ENCODE measurements at regions not wholly inside any gene's neighbourhood (a gene's known extent, or its start where the extent isn't known, plus 50 kb on each side); places are given as distances from the start of the nearest gene placed in this dataset.

- TF ChIP-seq CTCF (IDR thresholded peaks at IDR 0.05) (no peak), POLR2A (IDR thresholded peaks at IDR 0.05) (no peak), POLR2AphosphoS5 (IDR thresholded peaks at IDR 0.05) (no peak)
Measured at GRCh38 chr6:141153563-141153962, 979.2 kb upstream of the GJE1 start.
